ENCODE measurements at regions not wholly inside any gene's neighbourhood (a gene's known extent, or its start where the extent isn't known, plus 50 kb on each side); places are given as distances from the start of the nearest gene placed in this dataset.
"Not testable (repeated sequence)": the region's sequence is repeated elsewhere in the genome, so short reads cannot be mapped to it uniquely, and the experiment has no call there.

- Histone ChIP-seq H3K4me3 (ENCODE audit: low read length) (no peak overlapping the region), H3K9ac (ENCODE audit: low read length) (no peak overlapping the region), H3K27ac (ENCODE audit: low read depth, low read length) (no peak overlapping the region), H3K4me1 (ENCODE audit: control insufficient read depth, insufficient read depth, low read length) (no peaks in the 10 kb centered on the region), H3K27me3 (ENCODE audit: control insufficient read depth, insufficient read depth, low read length) (no peaks in the 10 kb centered on the region), H3K36me3 (ENCODE audit: control insufficient read depth, insufficient read depth, low read length) (no peaks in the 10 kb centered on the region)
Observed at GRCh38 chr3:145055375-145056076, 1083.9 kb downstream of the DIPK2A start.

- Histone ChIP-seq H3K4me1 (ENCODE audit: control insufficient read depth, insufficient read depth, low read length) (no peaks in the 10 kb centered on the region), H3K36me3 (ENCODE audit: control insufficient read depth, insufficient read depth, low read length) (no peaks in the 10 kb centered on the region), H3K27me3 (ENCODE audit: control insufficient read depth, insufficient read depth, low read length) (no peaks in the 10 kb centered on the region), H3K9ac (ENCODE audit: low read length) (no peak overlapping the region), H3K4me3 (ENCODE audit: low read length) (no peak overlapping the region), H3K27ac (ENCODE audit: low read depth, low read length) (no peak overlapping the region)
Observed at GRCh38 chr3:145058483-145058882, 1086.9 kb downstream of the DIPK2A start.

DNA sequence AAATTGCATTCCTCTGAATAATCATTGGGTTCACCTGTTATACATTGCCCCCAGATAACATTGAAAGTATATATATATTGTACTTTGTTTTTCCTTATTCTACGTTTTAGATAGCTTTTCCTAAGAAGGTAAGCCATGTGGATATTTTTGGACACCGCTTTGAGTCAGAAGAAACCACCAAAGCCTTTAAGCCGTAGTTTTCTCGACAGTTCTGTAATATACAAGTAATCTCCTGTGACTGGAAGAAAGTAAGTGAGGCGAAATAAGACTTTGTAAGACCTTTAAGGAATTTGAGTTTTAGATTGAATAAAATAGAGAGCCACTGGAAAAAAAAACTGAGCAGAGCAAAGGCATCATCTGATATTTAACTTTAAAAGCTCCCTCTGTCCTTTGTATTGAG, 1092.0 kb downstream of the DIPK2A start:
- Histone ChIP-seq H3K27me3 (ENCODE audit: control insufficient read depth, insufficient read depth, low read length) (no peaks in the 10 kb centered on the region), H3K36me3 (ENCODE audit: control insufficient read depth, insufficient read depth, low read length) (no peaks in the 10 kb centered on the region), H3K4me3 (ENCODE audit: low read length) (no peak overlapping the region), H3K27ac (ENCODE audit: low read depth, low read length) (no peak overlapping the region), H3K4me1 (ENCODE audit: control insufficient read depth, insufficient read depth, low read length) (no peaks in the 10 kb centered on the region), H3K9ac (ENCODE audit: low read length) (no peak overlapping the region)

GRCh38 chr3:145070795-145071194, 1090.2 kb downstream of the PLOD2 start:
- Histone ChIP-seq H3K27me3 (ENCODE audit: control insufficient read depth, insufficient read depth, low read length) (no peaks in the 10 kb centered on the region), H3K27ac (ENCODE audit: low read depth, low read length) (no peak overlapping the region), H3K9ac (ENCODE audit: low read length) (no peak overlapping the region), H3K4me3 (ENCODE audit: low read length) (no peak overlapping the region), H3K36me3 (ENCODE audit: control insufficient read depth, insufficient read depth, low read length) (no peaks in the 10 kb centered on the region), H3K4me1 (ENCODE audit: control insufficient read depth, insufficient read depth, low read length) (no peaks in the 10 kb centered on the region)

GRCh38 chr3:145079436-145079835, 1081.5 kb downstream of the PLOD2 start:
- no peak overlapping the region for H3K27ac ChIP-seq (ENCODE audit: low read depth, low read length)
- no peak overlapping the region for H3K4me3 ChIP-seq (ENCODE audit: low read length)
- no peak overlapping the region for H3K9ac ChIP-seq (ENCODE audit: low read length)
- no peaks in the 10 kb centered on the region for H3K4me1 ChIP-seq (ENCODE audit: control insufficient read depth, insufficient read depth, low read length)
- no peaks in the 10 kb centered on the region for H3K36me3 ChIP-seq (ENCODE audit: control insufficient read depth, insufficient read depth, low read length)
- no peaks in the 10 kb centered on the region for H3K27me3 ChIP-seq (ENCODE audit: control insufficient read depth, insufficient read depth, low read length)

- no peaks in the 10 kb centered on the region for H3K4me1 ChIP-seq (ENCODE audit: control insufficient read depth, insufficient read depth, low read length)
- H3K27me3 ChIP-seq (ENCODE audit: control insufficient read depth, insufficient read depth, low read length) = no peaks in the 10 kb centered on the region
- no peak overlapping the region for H3K9ac ChIP-seq (ENCODE audit: low read length)
- no peak overlapping the region for H3K27ac ChIP-seq (ENCODE audit: low read depth, low read length)
- H3K4me3 ChIP-seq (ENCODE audit: low read length) = no peak overlapping the region
- H3K36me3 ChIP-seq (ENCODE audit: control insufficient read depth, insufficient read depth, low read length) = no peaks in the 10 kb centered on the region
Observed at GRCh38 chr3:145087038-145087437, 1073.9 kb downstream of the PLOD2 start.

- Histone ChIP-seq H3K27me3 (ENCODE audit: control insufficient read depth, insufficient read depth, low read length) (no peaks in the 10 kb centered on the region), H3K4me3 (ENCODE audit: low read length) (no peak overlapping the region), H3K4me1 (ENCODE audit: control insufficient read depth, insufficient read depth, low read length) (no peaks in the 10 kb centered on the region), H3K27ac (ENCODE audit: low read depth, low read length) (no peak overlapping the region), H3K9ac (ENCODE audit: low read length) (no peak overlapping the region), H3K36me3 (ENCODE audit: control insufficient read depth, insufficient read depth, low read length) (no peaks in the 10 kb centered on the region)
Observed at GRCh38 chr3:145088917-145089316, 1072.1 kb downstream of the PLOD2 start.

DNA sequence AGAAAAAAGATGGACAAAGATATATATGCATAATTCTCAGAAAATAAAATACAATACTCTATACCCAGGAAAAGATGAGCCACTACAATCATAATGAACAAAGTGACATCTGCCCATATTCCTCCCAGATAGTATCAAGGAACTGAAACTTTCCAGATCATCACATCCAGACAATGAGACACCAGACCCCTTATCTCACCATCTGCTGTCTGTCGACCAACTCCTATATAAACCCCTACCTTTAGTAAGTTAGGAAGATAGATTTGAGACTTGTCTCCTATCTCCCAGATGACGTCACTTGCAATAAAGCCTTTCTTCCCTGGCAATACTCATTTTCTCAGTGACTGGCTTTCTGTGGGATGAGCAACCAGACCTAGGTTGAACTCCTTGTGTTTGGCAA, 1071.6 kb downstream of the PLOD2 start:
- Histone ChIP-seq H3K27ac (ENCODE audit: low read depth, low read length) (no peak overlapping the region), H3K27me3 (ENCODE audit: control insufficient read depth, insufficient read depth, low read length) (no peaks in the 10 kb centered on the region)

GRCh38 chr3:145094355-145094941, 1066.5 kb downstream of the PLOD2 start:
- H3K36me3 ChIP-seq (ENCODE audit: control insufficient read depth, insufficient read depth, low read length) = no peaks in the 10 kb centered on the region
- H3K4me3 ChIP-seq (ENCODE audit: low read length) = no peak overlapping the region
- no peaks in the 10 kb centered on the region for H3K27me3 ChIP-seq (ENCODE audit: control insufficient read depth, insufficient read depth, low read length)

More for the DNA sequence above, 1071.6 kb downstream of the PLOD2 start:
- no peak overlapping the region for H3K4me3 ChIP-seq (ENCODE audit: low read length)
- H3K36me3 ChIP-seq (ENCODE audit: control insufficient read depth, insufficient read depth, low read length) = no peaks in the 10 kb centered on the region
- H3K4me1 ChIP-seq (ENCODE audit: control insufficient read depth, insufficient read depth, low read length) = no peaks in the 10 kb centered on the region
- no peak overlapping the region for H3K9ac ChIP-seq (ENCODE audit: low read length)

GRCh38 chr3:145111141-145111540, 1049.8 kb downstream of the PLOD2 start:
- H3K27me3 ChIP-seq (ENCODE audit: control insufficient read depth, insufficient read depth, low read length) = not testable (repeated sequence)

More at GRCh38 chr3:145094355-145094941, 1066.5 kb downstream of the PLOD2 start:
- Histone ChIP-seq H3K27ac (ENCODE audit: low read depth, low read length) (no peak overlapping the region), H3K4me1 (ENCODE audit: control insufficient read depth, insufficient read depth, low read length) (no peaks in the 10 kb centered on the region), H3K9ac (ENCODE audit: low read length) (no peak overlapping the region)

DNA sequence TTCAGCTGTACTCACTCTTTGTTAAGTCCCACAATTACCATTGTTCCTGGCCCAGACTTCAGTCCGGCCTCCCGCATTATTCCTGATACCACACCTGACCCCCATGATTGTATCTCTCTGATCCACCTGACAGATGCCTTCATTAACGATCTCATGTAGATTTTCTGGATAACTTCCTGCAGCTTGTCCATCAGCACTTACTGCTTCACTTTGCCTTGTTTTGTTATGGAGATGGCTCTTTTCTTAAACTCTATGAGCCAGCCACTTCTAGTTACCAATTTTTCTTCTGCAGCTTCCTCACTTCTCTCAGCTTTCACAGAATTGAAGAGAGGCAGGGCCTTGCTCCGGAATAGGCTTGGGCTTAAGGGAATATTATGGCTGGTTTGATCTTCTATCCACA, 1044.2 kb downstream of the PLOD2 start:
- H3K27ac ChIP-seq (ENCODE audit: low read depth, low read length) = no peak overlapping the region
- no peaks in the 10 kb centered on the region for H3K36me3 ChIP-seq (ENCODE audit: control insufficient read depth, insufficient read depth, low read length)
- H3K4me1 ChIP-seq (ENCODE audit: control insufficient read depth, insufficient read depth, low read length) = no peaks in the 10 kb centered on the region
- no peaks in the 10 kb centered on the region for H3K27me3 ChIP-seq (ENCODE audit: control insufficient read depth, insufficient read depth, low read length)
- H3K9ac ChIP-seq (ENCODE audit: low read length) = no peak overlapping the region
- H3K4me3 ChIP-seq (ENCODE audit: low read length) = no peak overlapping the region

More at GRCh38 chr3:145111141-145111540, 1049.8 kb downstream of the PLOD2 start:
- H3K9ac ChIP-seq (ENCODE audit: low read length); H3K36me3 ChIP-seq (ENCODE audit: control insufficient read depth, insufficient read depth, low read length); H3K27ac ChIP-seq (ENCODE audit: low read depth, low read length); H3K4me1 ChIP-seq (ENCODE audit: control insufficient read depth, insufficient read depth, low read length); H3K4me3 ChIP-seq (ENCODE audit: low read length): not testable (repeated sequence)

DNA sequence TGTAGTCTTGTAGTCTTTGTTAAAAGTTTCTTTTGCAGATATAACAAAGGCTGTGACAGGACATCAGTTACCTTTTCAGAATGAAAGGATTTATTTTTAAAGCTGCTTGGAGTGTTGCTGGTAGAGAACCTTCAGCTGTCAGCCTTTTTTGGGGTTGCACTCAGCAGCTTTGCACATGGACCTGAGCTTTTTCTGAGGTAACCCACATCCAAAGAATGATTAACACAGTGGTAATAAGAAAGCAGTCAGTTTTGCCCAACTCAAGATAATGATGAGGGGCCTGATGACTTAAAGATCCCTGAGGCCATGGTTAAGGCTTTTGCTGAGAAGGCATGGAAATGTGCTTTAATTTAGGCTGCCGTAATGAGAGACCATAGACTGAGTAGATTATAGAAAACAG, 1042.7 kb downstream of the PLOD2 start:
- Histone ChIP-seq H3K4me3 (ENCODE audit: low read length) (no peak overlapping the region), H3K4me1 (ENCODE audit: control insufficient read depth, insufficient read depth, low read length) (no peaks in the 10 kb centered on the region), H3K27ac (ENCODE audit: low read depth, low read length) (no peak overlapping the region), H3K36me3 (ENCODE audit: control insufficient read depth, insufficient read depth, low read length) (no peaks in the 10 kb centered on the region), H3K9ac (ENCODE audit: low read length) (no peak overlapping the region), H3K27me3 (ENCODE audit: control insufficient read depth, insufficient read depth, low read length) (no peaks in the 10 kb centered on the region)
